ENCODE measurements at regions not wholly inside any gene's neighbourhood (a gene's known extent, or its start where the extent isn't known, plus 50 kb on each side); places are given as distances from the start of the nearest gene placed in this dataset.

GRCh38 chr7:113421696-113422330 is 303.5 kb upstream of the SMIM30 start:
- TF ChIP-seq CTCF (conservative IDR thresholded peaks at IDR 0.05; ENCODE audit: low read depth, low read length), result peak; percentile 86
- peak; percentile 49 for DNase-seq (ENCODE audit: low read depth)
- no peak overlapping the region for H3K4me3 ChIP-seq (ENCODE audit: low read length)

- TF ChIP-seq CTCF (conservative IDR thresholded peaks at IDR 0.05; ENCODE audit: low read depth, low read length), result no peak
- H3K4me3 ChIP-seq (ENCODE audit: low read length), result no peak overlapping the region
- DNase-seq (ENCODE audit: low read depth), result no peak
Observed at GRCh38 chr7:113414401-113415035, 296.2 kb upstream of the SMIM30 start.

- H3K4me3 ChIP-seq (ENCODE audit: low read length), result no peak overlapping the region
- no peak for DNase-seq (ENCODE audit: low read depth)
- no peak for TF ChIP-seq CTCF (conservative IDR thresholded peaks at IDR 0.05; ENCODE audit: low read depth, low read length)
Observed at GRCh38 chr7:113412410-113412809, 294.1 kb upstream of the SMIM30 start.

GRCh38 chr7:113410796-113411195 is 292.4 kb upstream of the SMIM30 start:
- peak; percentile 26 for DNase-seq (ENCODE audit: low read depth)
- H3K4me3 ChIP-seq (ENCODE audit: low read length), result no peak overlapping the region
- TF ChIP-seq CTCF (conservative IDR thresholded peaks at IDR 0.05; ENCODE audit: low read depth, low read length), result no peak

- TF ChIP-seq CTCF (conservative IDR thresholded peaks at IDR 0.05; ENCODE audit: low read depth, low read length), result no peak
- no peak for DNase-seq (ENCODE audit: low read depth)
- H3K4me3 ChIP-seq (ENCODE audit: low read length), result no peak overlapping the region
Observed at GRCh38 chr7:113408999-113409398, 290.6 kb upstream of the SMIM30 start.

- H3K4me3 ChIP-seq (ENCODE audit: low read length), result no peak overlapping the region
- TF ChIP-seq CTCF (conservative IDR thresholded peaks at IDR 0.05; ENCODE audit: low read depth, low read length), result no peak
Observed at GRCh38 chr7:113405296-113406056, 287.1 kb upstream of the SMIM30 start.

More at GRCh38 chr7:113405296-113406056, 287.1 kb upstream of the SMIM30 start:
- no peak for DNase-seq (ENCODE audit: low read depth)
